Limb (tissue), 2 donors: ENCODE measurements at regions not wholly inside any gene's neighbourhood (a gene's known extent, or its start where the extent isn't known, plus 50 kb on each side); places are given as distances from the start of the nearest gene placed in this dataset.

Experiments used
- DNase-seq, 2 donors: peaks; one replicate each; pipeline ENCODE4 v3.0.0-alpha.2; 2016; ENCODE audit errors: extremely low spot score in 2 of 2

- no peak for DNase-seq
Measured at GRCh38 chr7:118298771-118299170, 74.3 kb downstream of the ANKRD7 start.

DNA sequence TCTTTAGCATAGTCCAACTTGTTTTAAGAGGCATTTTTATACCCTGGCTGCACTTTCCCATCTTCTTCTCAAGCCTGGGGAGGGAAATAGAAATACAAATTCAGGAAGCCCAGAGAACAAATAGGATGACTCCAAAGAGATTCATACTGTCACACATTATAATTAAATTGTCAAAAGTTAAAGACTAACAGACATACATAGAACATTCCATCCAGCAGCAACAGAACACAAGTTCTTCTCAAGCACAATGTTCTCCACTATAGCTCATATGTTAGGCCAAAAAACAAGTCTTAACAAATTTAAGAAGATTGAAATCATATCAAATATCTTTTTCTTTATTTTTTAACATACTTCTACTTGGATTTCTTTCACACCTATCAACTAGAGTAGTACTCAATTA is 75.7 kb downstream of the ANKRD7 start:
- no peak for DNase-seq

DNA sequence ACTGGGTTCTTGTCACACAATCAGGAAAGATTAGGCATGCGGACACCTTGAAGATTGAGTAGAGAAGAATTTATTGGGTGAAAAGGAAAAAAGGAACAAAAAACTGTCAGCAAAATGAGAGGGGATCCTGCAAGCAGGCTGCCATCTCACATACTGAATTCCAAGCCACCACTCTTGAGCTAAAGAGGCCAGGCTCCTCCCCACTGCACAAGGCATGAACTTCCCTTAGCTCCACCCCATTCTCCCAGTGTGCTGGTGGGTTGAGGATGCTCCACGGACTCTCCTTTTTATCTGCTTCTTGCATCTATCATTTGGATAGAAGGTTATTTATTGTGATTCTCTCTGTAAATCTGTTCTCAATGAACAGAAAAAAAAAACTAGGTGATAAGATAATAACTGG is 79.6 kb downstream of the ANKRD7 start:
- no peak for DNase-seq

GRCh38 chr7:118305671-118306070 is 81.2 kb downstream of the ANKRD7 start:
- no peak for DNase-seq

GRCh38 chr7:118306771-118307170 is 82.3 kb downstream of the ANKRD7 start:
- no peak for DNase-seq

- DNase-seq: no peak
Measured at GRCh38 chr7:118311121-118311836, 86.8 kb downstream of the ANKRD7 start.

- no peak for DNase-seq
Measured at GRCh38 chr7:118312051-118312450, 87.5 kb downstream of the ANKRD7 start.

DNA sequence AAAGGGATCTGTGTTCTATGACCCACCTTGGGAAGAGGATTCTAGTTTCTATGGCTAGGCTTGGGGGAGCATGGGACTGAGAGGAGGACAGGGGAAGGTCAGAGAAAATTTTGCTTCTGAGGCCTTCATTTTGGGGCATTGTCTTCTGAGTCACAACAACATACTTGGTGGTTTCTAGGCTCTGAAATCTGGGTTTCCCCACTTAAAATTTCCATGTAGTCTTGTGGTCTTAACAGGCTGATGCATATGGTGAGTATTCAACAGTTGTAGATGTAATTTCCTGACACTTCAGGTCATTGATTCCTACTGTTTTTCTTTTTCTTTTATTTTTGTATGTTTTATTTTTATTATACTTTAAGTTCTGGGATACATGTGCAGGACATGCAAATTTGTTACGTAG is 88.5 kb downstream of the ANKRD7 start:
- no peak for DNase-seq

DNA sequence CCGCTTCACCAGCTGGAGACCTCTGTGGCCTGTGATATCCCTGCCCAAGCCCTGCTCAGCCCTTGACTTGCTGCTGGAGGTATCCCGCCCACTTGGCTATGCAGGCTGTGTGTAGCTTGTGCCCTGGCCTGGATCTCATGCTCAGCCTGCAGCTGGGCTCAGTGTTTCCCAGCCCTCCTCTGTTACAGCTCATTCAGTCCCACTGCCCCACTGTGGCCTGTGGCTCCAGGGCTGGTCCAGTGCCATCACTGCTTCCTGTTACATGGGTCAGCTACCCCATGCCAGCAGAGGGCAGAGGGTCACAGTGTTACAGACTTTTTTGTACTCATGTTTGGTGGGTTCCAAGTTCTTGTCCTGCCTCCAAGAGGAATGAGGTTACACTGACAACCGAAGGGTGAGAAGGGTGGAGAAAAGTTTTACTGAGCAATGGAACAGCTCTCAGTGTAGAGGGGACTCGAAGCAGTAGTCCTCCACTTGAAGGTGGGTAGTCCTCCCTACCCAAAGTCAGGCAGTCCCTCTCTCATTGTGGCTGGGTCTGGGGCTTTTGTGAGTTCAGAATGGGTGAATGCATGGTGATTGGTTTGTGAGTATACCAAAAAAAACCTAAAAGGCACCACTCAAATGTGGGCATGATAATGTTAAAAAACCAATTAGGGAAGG is 100.4 kb downstream of the ANKRD7 start:
- no peak for DNase-seq

GRCh38 chr7:118325450-118325808 is 100.9 kb downstream of the ANKRD7 start:
- no peak for DNase-seq

GRCh38 chr7:118327174-118327573 is 102.7 kb downstream of the ANKRD7 start:
- no peak for DNase-seq

DNA sequence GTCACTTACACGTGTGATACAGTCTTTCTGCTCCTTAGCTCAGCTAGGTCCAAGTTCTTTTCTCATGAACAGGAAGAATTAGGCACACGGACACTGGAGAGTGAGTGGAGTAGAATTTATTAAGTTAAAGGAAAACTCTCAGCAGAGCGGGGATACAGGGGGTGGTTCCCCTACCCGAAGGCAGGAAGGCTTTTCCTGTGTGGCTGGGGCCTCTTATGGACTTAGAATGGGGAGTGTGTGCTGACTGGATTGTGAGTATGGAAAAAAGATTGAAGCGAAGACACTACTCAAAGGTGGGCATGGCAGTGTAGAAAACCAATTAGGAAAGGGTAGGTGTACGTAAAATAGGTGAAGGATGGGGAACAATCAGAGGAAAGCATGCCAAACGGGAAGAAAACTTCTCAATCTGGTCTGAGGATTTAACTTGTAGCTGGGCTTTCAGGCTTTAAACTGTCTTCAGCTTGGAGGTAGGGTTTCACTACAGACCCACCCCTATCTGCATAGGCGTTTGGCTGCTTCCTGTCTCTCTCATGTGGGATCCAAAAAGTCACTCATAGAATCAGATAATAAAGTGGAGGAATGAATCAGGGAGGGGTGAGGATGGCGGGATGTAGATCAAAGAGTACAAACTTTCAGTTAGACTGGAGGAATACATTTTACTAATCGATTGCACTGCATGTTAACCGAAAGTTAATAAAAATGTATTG is 104.2 kb downstream of the ANKRD7 start:
- DNase-seq: no peak

GRCh38 chr7:118330388-118330787 is 105.9 kb downstream of the ANKRD7 start:
- no peak for DNase-seq

GRCh38 chr7:118346748-118347147 is 122.2 kb downstream of the ANKRD7 start:
- no peak for DNase-seq

DNA sequence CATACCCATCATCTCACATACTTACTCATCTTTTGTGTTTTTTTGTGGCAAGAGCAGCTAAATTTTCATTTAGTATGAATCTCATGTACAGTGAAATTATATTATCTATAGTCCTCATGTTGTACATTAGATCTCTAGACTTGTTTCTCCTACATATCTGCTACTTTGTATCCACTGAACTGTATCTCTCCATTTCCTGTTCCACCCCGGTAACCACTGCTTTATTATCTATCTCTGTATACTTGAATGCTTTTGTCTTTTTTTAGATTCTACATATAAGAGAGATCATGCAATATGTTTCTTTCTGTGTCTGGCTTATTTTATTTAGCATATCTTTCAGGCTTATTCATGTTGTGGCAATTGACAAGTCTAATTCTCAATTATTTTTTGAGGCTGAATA is 125.1 kb downstream of the ANKRD7 start:
- DNase-seq: no peak

GRCh38 chr7:118350260-118350659 is 125.8 kb downstream of the ANKRD7 start:
- DNase-seq: no peak

GRCh38 chr7:118352867-118353453 is 128.5 kb downstream of the ANKRD7 start:
- DNase-seq: peak in 1 of 2 donors; percentile 27

DNA sequence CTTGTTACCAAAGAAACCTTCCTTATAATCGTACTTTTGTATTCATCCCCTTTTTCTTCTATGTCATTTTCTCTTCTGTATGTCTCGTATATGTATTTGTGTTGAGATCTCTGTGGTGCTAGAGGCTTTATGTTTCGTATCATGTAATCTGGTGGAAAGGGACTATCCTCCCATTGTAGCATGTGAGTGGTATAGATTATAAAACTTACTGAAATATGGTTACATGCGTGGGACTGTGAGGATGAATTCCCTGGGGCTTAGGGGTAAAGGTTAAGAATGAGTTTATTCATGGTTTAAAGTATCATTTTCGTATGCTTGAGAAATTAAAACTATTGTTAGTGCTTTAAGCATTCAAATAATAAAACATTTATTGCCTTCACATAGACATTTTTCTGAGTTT is 141.9 kb downstream of the ANKRD7 start:
- DNase-seq: no peak

- DNase-seq: no peak
Measured at GRCh38 chr7:118368958-118369357, 144.5 kb downstream of the ANKRD7 start.

DNA sequence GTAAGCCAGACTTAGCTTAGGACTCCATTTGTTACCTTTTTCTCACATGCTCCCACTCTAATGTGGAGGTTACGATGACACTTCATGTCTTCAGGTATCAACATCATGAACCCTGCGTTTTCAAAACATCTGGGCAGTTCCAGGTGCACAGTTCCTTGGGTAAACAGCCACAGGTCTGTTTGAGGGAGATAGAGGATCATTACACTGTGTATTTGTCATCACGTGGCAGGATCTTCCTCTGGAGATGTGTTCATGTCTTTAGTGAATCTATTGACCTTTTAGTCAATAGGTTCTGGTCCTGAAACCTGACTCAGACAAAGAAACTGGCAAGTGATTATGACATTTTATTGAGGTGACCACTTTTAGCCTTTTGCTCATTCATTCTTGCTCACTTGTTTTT is 145.5 kb downstream of the ANKRD7 start:
- DNase-seq: no peak

DNA sequence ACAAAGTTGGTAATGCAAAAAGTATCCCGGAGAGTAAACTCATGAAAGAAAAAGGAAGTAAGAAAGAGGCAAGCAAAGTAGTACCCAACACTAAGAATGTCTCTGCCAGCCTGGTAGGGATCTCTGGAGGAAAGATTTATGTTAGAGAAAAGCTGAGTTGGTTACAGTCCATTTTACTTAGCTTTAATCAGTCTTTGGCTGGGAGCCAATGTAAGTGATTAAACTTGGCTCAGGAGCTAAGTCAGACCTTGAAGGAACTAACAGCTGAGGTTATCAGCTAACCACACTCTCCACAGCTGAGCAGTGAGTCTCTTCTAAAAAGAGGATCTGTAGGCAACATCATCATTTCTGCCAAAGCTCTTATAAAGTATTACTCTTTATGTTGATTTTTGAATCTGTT is 148.0 kb downstream of the ANKRD7 start:
- peak in 1 of 2 donors; percentile 10 for DNase-seq

DNA sequence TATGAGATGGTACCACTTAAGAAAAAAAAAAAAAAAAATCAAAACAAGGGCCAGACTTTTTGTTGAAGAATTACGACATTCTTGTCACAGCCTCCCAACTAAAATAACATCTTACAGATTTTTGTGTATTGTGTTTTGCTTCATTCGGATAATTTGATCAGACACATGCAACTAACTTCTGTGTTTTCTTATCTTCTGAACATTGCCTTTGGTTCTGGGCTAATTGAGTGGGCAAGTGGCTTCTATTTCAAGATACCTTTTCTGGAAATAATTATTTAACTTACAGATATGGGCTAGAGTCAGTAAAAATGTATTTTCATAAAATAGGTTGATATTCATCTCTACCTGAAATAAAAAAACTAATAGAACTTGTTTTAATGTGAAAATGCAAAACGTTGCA is 165.1 kb downstream of the ANKRD7 start:
- DNase-seq: no peak
